ENCODE measurements at regions not wholly inside any gene's neighbourhood (a gene's known extent, or its start where the extent isn't known, plus 50 kb on each side); places are given as distances from the start of the nearest gene placed in this dataset.

GRCh38 chr6:113488812-113489685, 368.1 kb upstream of the MARCKS start:
- DNase-seq, result no peak

- no peak for DNase-seq
These were observed 367.0 kb upstream of the MARCKS start for GRCh38 chr6:113489952-113490746.

DNA sequence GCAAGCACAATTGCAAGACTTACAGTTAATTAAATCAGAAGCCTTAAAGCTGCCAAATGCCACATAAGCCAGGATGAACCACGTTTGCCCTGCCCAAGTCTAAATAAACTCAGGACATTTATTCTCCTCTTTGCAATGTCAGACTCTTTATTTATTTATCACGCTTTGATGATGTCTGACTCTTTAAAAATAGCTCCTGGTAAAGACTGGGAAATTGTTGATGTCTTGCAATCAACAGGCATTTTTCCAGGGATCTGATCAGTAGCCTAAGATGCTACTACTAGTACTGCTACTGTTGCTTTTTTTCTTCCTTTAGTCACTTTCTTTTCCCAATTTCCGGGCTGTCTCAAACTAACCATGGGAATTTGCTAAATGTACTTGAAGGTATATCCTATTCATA, 365.8 kb upstream of the MARCKS start:
- DNase-seq, result no peak

DNA sequence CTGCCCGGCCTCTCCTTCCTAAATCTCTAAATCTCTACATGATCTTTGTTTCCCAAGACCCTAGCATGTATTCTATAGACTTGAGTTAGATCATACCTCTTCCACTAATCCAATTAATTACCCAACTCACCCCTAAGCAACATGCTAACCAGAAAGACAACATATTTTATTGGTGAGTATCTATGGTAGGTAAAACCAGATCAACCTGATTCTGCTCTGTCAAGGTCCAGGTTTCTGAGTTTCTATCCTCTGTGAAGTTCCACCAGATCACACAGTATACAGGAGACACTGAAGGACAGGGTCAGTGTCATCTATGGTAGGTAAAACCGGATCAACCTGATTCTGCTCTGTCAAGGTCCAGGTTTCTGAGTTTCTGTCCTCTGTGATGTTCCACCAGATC, 363.2 kb upstream of the MARCKS start:
- no peak for DNase-seq

GRCh38 chr6:113495521-113495920, 361.6 kb upstream of the MARCKS start:
- peak; percentile 71 for DNase-seq

DNA sequence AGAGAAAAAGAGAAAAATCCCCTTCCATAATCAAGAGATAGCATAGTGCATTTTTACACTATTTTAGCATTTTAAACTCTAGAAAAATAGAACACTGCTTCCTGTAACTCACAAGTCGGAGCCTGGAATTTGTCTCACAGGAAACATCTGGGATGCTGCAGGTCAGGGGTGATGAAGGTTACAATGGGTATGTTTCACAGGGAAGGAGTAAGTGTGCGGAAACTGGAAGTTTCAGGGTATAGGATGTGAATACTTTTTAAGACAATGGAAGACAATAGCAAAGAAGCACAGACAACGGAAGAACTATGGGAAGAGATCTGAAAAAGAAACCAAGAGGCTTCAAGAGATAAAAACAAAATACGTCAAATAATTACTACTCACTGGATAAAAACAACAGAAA, 361.0 kb upstream of the MARCKS start:
- no peak for DNase-seq

DNA sequence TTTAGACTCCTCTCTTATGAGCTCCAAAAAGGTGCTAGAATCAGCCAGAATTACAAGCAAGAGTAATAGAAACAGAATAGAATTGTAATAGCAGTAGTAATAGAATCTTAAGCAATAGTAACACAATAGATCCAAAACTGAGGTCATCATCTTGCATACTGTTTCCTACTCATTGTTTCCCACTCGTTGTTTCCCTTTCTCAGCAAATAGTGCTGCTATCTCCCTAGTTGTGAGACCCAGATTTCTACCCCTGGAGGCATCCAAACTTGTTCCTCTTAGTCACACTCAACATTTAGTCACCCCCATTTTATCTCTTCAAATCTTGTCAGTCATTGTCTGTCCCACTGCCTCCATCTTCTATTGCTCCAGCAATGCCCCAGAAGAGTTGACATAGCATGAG, 356.9 kb upstream of the MARCKS start:
- no peak for DNase-seq

GRCh38 chr6:113505084-113505699, 352.0 kb upstream of the MARCKS start:
- no peak for DNase-seq

GRCh38 chr6:113508249-113508648, 348.9 kb upstream of the MARCKS start:
- peak; percentile 2 for DNase-seq

DNA sequence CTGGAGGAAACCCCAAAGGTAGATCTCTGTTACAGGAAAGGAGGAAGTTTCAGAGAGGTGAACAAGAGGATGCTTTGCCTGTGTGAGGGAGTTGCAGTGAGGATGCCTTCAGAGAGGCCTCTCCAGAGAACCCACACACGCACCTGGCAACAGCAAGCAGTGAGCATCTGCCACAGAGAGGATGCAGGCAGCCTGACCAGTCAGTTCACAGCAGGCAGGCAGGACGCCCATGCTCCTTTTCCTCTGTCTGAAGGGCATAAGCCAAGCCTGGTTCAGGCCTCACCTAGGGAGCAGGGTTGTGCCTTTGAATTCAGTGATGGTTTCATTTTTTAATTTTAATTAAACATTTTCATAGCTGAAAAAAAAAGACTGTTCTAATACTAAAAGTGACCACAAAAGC, 346.0 kb upstream of the MARCKS start:
- DNase-seq, result no peak

GRCh38 chr6:113512576-113512975, 344.6 kb upstream of the MARCKS start:
- no peak for DNase-seq

GRCh38 chr6:113513086-113513485, 344.1 kb upstream of the MARCKS start:
- no peak for DNase-seq

DNA sequence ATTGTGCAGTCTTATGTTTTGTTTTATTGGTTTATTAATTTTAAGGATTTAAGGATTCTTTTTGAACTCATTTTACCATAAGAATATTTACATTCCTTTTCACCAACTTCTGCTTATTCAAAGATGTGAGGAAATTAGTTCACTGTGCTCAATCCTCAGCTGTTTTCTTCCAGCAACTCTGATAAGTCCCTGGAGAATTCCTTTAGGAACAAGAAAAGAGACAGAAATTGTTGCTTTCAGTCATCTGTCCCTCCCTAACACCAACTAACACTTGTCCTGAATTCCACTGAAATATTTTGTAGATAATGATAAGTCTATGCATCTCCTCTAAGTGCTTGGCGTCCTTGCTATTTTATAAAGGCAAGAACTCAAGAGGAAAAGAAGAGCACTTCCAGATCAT, 334.8 kb upstream of the MARCKS start:
- DNase-seq, result no peak

- no peak for DNase-seq
These were observed 332.3 kb upstream of the MARCKS start for GRCh38 chr6:113524826-113525225.

GRCh38 chr6:113526553-113526952, 330.6 kb upstream of the MARCKS start:
- no peak for DNase-seq

DNA sequence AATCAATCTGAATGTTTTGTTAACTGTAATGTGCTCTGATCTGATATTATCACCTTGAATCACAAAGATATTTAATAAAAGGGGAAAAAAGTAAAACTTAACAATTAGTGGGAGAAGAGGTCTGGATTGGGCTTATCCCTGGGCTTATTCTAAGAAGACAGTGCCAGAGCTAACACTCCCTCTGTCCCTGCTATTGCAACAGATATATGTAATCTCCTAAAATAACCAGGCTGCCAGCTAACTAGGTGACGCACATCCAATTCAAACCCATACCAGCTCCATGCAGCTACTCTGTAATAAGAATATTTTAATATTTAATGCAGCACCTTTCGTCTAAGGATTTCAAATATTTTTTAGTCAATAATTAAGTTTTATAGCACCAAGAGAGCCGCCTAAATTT, 330.1 kb upstream of the MARCKS start:
- DNase-seq, result no peak

- no peak for DNase-seq
These were observed 329.0 kb upstream of the MARCKS start for GRCh38 chr6:113528111-113528510.

GRCh38 chr6:113529196-113529595, 327.9 kb upstream of the MARCKS start:
- peak; percentile 50 for DNase-seq

DNA sequence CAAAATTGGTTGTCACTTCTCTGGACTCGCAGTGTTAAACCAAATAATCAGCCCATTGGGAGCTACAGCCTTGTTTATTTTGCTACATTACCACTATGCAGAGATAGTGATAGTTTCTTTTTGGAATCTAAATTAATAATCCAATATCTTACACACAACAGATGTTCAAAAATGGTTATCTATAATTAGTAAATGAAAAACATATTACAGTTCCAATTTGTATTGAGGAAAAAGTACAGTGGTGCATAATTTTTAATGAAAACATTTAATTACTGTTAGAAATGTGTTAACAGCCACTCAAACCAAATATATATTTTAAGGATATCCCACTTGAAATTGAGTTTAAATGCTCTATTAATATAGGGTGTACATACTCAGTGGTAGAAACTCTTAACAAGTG, 327.3 kb upstream of the MARCKS start:
- no peak for DNase-seq

DNA sequence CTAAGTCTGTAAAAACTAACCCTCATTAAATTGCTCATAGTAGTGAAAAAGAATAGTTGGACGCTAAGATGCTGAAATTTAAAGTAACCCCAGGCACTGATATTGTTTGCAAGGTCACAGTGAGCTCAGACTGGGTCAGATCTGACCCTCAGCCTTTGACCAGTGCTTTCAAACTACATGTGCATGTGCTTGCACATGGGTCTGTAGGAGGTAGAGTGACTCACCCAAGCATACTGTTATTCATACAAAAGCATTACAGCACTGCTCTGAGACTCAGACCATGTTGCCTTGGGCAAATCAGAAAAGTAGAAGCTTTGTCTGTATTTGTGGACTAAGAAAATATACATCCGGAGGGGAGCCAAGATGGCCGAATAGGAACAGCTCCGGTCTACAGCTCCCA, 326.4 kb upstream of the MARCKS start:
- peak; percentile 86 for DNase-seq

DNA sequence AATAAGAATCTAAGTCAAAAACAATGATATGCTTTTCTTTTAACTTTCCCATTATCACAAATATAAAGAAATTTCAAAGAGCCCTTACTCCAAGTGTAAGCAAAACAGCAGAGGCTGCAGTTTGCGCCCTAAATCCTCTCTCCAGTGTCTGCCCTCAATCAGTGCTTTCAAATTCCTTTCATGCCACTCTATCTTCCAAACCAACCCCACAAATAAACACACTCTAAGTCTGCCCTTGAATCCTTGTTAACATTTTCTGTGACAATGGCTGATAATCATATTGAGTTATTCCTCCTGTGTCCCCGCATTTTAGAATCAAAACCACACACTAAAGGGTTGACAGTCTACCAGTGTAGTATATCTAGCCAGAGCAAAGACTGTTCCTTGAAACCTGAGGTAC, 317.9 kb upstream of the MARCKS start:
- no peak for DNase-seq

DNA sequence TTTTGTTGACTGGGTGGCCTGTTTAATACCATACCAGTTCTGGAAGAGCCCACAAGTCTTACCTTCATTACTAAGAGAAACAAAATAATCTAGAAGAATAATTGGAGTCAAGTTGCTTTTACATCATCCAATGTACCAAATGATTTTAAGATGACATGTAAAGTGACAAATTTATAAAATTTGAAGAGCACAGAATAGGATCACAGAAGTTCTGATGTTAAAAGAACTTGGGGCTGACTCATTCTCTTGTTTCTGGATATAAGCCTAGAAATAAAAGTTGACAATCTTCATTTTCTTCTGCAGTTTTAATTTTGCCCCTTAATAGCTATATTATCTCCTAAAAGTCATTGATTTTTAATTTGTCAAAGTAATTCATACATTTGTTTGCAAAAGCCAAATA, 317.5 kb upstream of the MARCKS start:
- peak; percentile 17 for DNase-seq

- peak; percentile 55 for DNase-seq
These were observed 316.7 kb upstream of the MARCKS start for GRCh38 chr6:113540466-113540865.

DNA sequence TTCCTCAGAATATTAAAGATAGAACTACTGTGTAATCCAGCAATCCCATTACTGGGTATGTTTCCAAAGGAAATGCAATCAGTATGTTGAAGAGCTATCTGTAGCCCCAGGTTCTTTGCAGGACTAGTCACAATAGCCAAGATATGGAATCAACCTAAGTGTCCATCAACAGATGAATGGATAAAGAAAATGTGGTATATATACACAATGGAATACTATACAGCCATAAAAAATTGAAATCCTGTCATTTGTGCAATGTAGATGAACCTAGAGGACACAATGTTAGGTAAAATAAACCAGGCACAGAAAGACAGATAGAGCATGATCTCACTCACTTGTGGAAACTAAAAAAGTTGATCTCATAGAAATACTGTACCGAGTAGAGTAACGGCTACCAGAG, 306.0 kb upstream of the MARCKS start:
- no peak for DNase-seq

Data from HCEC 1CT (cell line).